GM23338 (cell line): ENCODE measurements at regions not wholly inside any gene's neighbourhood (a gene's known extent, or its start where the extent isn't known, plus 50 kb on each side); places are given as distances from the start of the nearest gene placed in this dataset.

ENCODE experiments used
- CREB1 ChIP-seq: fragments of 250-450 bp; sonication (Bioruptor Pico); IDR thresholded peaks from 2 replicates; pipeline ENCODE4 v1.5.0; 2020; ENCODE audit warnings: low read depth, mild to moderate bottlenecking, moderate library complexity
- EZH2 ChIP-seq: fragments of 200-600 bp; sonication (generic); IDR thresholded peaks from one replicate; pipeline ENCODE4 v1.8.0; 2017; ENCODE audit warnings: antibody characterized with exemption, mild to moderate bottlenecking, low read depth; ENCODE audit not compliant: unreplicated experiment
- EZH2phosphoT487 ChIP-seq: fragments of 200-600 bp; sonication (generic); IDR thresholded peaks from one replicate; pipeline ENCODE4 v1.8.1; 2018; ENCODE audit warnings: antibody characterized with exemption; ENCODE audit not compliant: unreplicated experiment
- JUNB ChIP-seq: IDR thresholded peaks from one replicate; pipeline ENCODE4 v1.6.1; 2016; ENCODE audit warnings: antibody characterized with exemption; ENCODE audit not compliant: unreplicated experiment
- ZNF331 ChIP-seq: fragments of 250-450 bp; sonication (Bioruptor Pico); IDR thresholded peaks from 2 replicates; pipeline ENCODE4 v1.5.0; 2020; ENCODE audit warnings: low read depth, mild to moderate bottlenecking, moderate library complexity
- TF ChIP-seq, protein P1 (sequence below): fragments of 250-450 bp; sonication (Bioruptor Pico); IDR thresholded peaks from 2 replicates; pipeline ENCODE4 v1.5.0; 2020; ENCODE audit warnings: mild to moderate bottlenecking, moderate library complexity
- TF ChIP-seq, protein P2 (sequence below): IDR thresholded peaks from 2 replicates; pipeline ENCODE4 v1.6.1; 2016; ENCODE audit warnings: antibody characterized with exemption
- TF ChIP-seq, protein P3 (sequence below), 2 experiments: fragments of 200-600 bp in 1 of 2; sonication (generic) in 1 of 2; conservative IDR thresholded peaks; 2 replicates each; pipeline versions ENCODE4 v1.5.1 to v1.6.1; 2016 to 2017; ENCODE audit warnings: antibody characterized with exemption in 2 of 2, low read depth in 2 of 2, mild to moderate bottlenecking in 2 of 2, moderate library complexity in 1 of 2

DNA sequence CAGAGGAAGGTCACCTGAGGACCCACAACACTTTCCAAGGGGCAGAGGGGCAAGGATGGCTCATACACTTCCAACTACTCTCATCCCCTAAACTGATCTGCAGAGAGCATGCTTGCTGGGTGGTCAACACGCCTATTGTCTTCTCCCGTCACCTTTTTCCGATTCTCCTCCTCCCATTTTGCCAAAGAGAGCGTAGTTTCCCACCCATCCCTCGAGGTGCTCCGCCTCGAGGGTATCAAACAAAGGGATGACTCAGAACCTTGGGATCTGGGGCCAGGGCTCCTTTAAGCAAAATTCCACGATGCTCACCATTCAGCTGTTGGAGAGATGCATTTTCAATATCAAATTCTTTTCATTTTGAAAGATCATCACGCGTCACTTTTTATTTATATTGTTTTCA lies 507.5 kb upstream of the SULF2 start (continued):
- TF ChIP-seq, protein P1, sequence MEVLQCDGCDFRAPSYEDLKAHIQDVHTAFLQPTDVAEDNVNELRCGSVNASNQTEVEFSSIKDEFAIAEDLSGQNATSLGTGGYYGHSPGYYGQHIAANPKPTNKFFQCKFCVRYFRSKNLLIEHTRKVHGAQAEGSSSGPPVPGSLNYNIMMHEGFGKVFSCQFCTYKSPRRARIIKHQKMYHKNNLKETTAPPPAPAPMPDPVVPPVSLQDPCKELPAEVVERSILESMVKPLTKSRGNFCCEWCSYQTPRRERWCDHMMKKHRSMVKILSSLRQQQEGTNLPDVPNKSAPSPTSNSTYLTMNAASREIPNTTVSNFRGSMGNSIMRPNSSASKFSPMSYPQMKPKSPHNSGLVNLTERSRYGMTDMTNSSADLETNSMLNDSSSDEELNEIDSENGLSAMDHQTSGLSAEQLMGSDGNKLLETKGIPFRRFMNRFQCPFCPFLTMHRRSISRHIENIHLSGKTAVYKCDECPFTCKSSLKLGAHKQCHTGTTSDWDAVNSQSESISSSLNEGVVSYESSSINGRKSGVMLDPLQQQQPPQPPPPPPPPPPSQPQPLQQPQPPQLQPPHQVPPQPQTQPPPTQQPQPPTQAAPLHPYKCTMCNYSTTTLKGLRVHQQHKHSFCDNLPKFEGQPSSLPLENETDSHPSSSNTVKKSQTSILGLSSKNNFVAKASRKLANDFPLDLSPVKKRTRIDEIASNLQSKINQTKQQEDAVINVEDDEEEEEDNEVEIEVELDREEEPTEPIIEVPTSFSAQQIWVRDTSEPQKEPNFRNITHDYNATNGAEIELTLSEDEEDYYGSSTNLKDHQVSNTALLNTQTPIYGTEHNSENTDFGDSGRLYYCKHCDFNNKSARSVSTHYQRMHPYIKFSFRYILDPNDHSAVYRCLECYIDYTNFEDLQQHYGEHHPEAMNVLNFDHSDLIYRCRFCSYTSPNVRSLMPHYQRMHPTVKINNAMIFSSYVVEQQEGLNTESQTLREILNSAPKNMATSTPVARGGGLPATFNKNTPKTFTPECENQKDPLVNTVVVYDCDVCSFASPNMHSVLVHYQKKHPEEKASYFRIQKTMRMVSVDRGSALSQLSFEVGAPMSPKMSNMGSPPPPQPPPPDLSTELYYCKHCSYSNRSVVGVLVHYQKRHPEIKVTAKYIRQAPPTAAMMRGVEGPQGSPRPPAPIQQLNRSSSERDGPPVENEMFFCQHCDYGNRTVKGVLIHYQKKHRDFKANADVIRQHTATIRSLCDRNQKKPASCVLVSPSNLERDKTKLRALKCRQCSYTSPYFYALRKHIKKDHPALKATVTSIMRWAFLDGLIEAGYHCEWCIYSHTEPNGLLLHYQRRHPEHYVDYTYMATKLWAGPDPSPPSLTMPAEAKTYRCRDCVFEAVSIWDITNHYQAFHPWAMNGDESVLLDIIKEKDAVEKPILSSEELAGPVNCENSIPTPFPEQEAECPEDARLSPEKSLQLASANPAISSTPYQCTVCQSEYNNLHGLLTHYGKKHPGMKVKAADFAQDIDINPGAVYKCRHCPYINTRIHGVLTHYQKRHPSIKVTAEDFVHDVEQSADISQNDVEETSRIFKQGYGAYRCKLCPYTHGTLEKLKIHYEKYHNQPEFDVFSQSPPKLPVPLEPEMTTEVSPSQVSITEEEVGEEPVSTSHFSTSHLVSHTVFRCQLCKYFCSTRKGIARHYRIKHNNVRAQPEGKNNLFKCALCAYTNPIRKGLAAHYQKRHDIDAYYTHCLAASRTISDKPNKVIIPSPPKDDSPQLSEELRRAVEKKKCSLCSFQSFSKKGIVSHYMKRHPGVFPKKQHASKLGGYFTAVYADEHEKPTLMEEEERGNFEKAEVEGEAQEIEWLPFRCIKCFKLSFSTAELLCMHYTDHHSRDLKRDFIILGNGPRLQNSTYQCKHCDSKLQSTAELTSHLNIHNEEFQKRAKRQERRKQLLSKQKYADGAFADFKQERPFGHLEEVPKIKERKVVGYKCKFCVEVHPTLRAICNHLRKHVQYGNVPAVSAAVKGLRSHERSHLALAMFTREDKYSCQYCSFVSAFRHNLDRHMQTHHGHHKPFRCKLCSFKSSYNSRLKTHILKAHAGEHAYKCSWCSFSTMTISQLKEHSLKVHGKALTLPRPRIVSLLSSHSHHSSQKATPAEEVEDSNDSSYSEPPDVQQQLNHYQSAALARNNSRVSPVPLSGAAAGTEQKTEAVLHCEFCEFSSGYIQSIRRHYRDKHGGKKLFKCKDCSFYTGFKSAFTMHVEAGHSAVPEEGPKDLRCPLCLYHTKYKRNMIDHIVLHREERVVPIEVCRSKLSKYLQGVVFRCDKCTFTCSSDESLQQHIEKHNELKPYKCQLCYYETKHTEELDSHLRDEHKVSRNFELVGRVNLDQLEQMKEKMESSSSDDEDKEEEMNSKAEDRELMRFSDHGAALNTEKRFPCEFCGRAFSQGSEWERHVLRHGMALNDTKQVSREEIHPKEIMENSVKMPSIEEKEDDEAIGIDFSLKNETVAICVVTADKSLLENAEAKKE (CRISPR knock-in tag), result no peak
- TF ChIP-seq EZH2 (no peak), EZH2phosphoT487 (no peak), JUNB (no peak), CREB1 (CRISPR knock-in tag) (no peak), ZNF331 (CRISPR knock-in tag) (no peak)
- TF ChIP-seq, protein P2, sequence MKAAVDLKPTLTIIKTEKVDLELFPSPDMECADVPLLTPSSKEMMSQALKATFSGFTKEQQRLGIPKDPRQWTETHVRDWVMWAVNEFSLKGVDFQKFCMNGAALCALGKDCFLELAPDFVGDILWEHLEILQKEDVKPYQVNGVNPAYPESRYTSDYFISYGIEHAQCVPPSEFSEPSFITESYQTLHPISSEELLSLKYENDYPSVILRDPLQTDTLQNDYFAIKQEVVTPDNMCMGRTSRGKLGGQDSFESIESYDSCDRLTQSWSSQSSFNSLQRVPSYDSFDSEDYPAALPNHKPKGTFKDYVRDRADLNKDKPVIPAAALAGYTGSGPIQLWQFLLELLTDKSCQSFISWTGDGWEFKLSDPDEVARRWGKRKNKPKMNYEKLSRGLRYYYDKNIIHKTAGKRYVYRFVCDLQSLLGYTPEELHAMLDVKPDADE, result no peak
- TF ChIP-seq, protein P3, sequence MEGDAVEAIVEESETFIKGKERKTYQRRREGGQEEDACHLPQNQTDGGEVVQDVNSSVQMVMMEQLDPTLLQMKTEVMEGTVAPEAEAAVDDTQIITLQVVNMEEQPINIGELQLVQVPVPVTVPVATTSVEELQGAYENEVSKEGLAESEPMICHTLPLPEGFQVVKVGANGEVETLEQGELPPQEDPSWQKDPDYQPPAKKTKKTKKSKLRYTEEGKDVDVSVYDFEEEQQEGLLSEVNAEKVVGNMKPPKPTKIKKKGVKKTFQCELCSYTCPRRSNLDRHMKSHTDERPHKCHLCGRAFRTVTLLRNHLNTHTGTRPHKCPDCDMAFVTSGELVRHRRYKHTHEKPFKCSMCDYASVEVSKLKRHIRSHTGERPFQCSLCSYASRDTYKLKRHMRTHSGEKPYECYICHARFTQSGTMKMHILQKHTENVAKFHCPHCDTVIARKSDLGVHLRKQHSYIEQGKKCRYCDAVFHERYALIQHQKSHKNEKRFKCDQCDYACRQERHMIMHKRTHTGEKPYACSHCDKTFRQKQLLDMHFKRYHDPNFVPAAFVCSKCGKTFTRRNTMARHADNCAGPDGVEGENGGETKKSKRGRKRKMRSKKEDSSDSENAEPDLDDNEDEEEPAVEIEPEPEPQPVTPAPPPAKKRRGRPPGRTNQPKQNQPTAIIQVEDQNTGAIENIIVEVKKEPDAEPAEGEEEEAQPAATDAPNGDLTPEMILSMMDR (conservative IDR thresholded peaks at IDR 0.05; ENCODE audit: low read depth in 2 of 2), result no peak
